Stimulated activated naive CD8-positive, alpha-beta T cell treated with anti-CD3 and anti-CD28 coated beads, Interleukin-15, Interleukin-2, amounts not matched to agents 100 ng/mL and 50 ng/mL, for 24 hours (primary cell): ENCODE measurements at regions not wholly inside any gene's neighbourhood (a gene's known extent, or its start where the extent isn't known, plus 50 kb on each side); places are given as distances from the start of the nearest gene placed in this dataset.

Source experiments
- H3K27ac Mint-ChIP-seq: one replicate; pipeline ENCODE4 v1.8.0; 2021; ENCODE audit warnings: mild to moderate bottlenecking, mixed read lengths
- H3K27me3 Mint-ChIP-seq: one replicate; pipeline ENCODE4 v1.8.0; 2021; ENCODE audit warnings: mixed read lengths
- H3K36me3 Mint-ChIP-seq: one replicate; pipeline ENCODE4 v1.8.0; 2021; ENCODE audit warnings: low read depth, mixed read lengths
- H3K4me1 Mint-ChIP-seq: one replicate; pipeline ENCODE4 v1.8.0; 2021; ENCODE audit warnings: low read depth, mixed read lengths
- H3K4me3 Mint-ChIP-seq: one replicate; pipeline ENCODE4 v1.8.0; 2021; ENCODE audit warnings: mild to moderate bottlenecking, mixed read lengths
- H3K9me3 Mint-ChIP-seq: one replicate; pipeline ENCODE4 v1.8.0; 2021; ENCODE audit warnings: mixed read lengths

GRCh38 chr22:19640306-19640705 lies 74.0 kb upstream of the SEPTIN5 start:
- Mint-ChIP-seq H3K36me3 (no peaks in the 10 kb centered on the region), H3K9me3 (no peaks in the 10 kb centered on the region), H3K27me3 (peaks cover 10% of the 10 kb centered on the region), H3K4me3 (no peak overlapping the region), H3K4me1 (no peaks in the 10 kb centered on the region), H3K27ac (no peak overlapping the region)

- Mint-ChIP-seq H3K4me3 (no peak overlapping the region), H3K36me3 (no peaks in the 10 kb centered on the region), H3K9me3 (no peaks in the 10 kb centered on the region), H3K27me3 (peaks cover 15% of the 10 kb centered on the region), H3K27ac (no peak overlapping the region), H3K4me1 (no peaks in the 10 kb centered on the region)
Measured at GRCh38 chr22:19641254-19641982, 72.9 kb upstream of the SEPTIN5 start.

- Mint-ChIP-seq H3K4me3 (no peak overlapping the region), H3K4me1 (no peaks in the 10 kb centered on the region), H3K36me3 (no peaks in the 10 kb centered on the region), H3K27ac (no peak overlapping the region), H3K27me3 (peaks cover 20% of the 10 kb centered on the region), H3K9me3 (peaks cover 5% of the 10 kb centered on the region)
Measured at GRCh38 chr22:19641983-19642451, 72.3 kb upstream of the SEPTIN5 start.

GRCh38 chr22:19643448-19644313 lies 70.6 kb upstream of the SEPTIN5 start:
- no peak overlapping the region for H3K4me3 Mint-ChIP-seq
- H3K36me3 Mint-ChIP-seq = peaks cover 8% of the 10 kb centered on the region
- H3K27me3 Mint-ChIP-seq = peaks cover 31% of the 10 kb centered on the region
- no peak overlapping the region for H3K27ac Mint-ChIP-seq
- peaks cover 15% of the 10 kb centered on the region for H3K9me3 Mint-ChIP-seq
- no peaks in the 10 kb centered on the region for H3K4me1 Mint-ChIP-seq

- Mint-ChIP-seq H3K4me3 (no peak overlapping the region), H3K9me3 (peaks cover 22% of the 10 kb centered on the region), H3K36me3 (peaks cover 8% of the 10 kb centered on the region), H3K4me1 (no peaks in the 10 kb centered on the region), H3K27me3 (peaks cover 38% of the 10 kb centered on the region), H3K27ac (no peak overlapping the region)
Measured at GRCh38 chr22:19644314-19645223, 69.7 kb upstream of the SEPTIN5 start.

- Mint-ChIP-seq H3K4me1 (no peaks in the 10 kb centered on the region), H3K27ac (no peak overlapping the region), H3K9me3 (peaks cover 22% of the 10 kb centered on the region), H3K27me3 (peaks cover 46% of the 10 kb centered on the region), H3K36me3 (peaks cover 8% of the 10 kb centered on the region), H3K4me3 (no peak overlapping the region)
Measured at GRCh38 chr22:19645391-19645790, 68.9 kb upstream of the SEPTIN5 start.

GRCh38 chr22:19645905-19646304 lies 68.4 kb upstream of the SEPTIN5 start:
- Mint-ChIP-seq H3K27ac (no peak overlapping the region), H3K9me3 (peaks cover 22% of the 10 kb centered on the region), H3K27me3 (peaks cover 44% of the 10 kb centered on the region), H3K4me3 (no peak overlapping the region), H3K36me3 (peaks cover 8% of the 10 kb centered on the region), H3K4me1 (no peaks in the 10 kb centered on the region)

GRCh38 chr22:19646383-19646782 lies 67.9 kb upstream of the SEPTIN5 start:
- peaks cover 46% of the 10 kb centered on the region for H3K27me3 Mint-ChIP-seq
- H3K9me3 Mint-ChIP-seq = peaks cover 22% of the 10 kb centered on the region
- peaks cover 8% of the 10 kb centered on the region for H3K36me3 Mint-ChIP-seq
- H3K4me3 Mint-ChIP-seq = no peak overlapping the region
- no peaks in the 10 kb centered on the region for H3K4me1 Mint-ChIP-seq
- H3K27ac Mint-ChIP-seq = no peak overlapping the region

- Mint-ChIP-seq H3K27ac (no peak overlapping the region), H3K4me3 (no peak overlapping the region), H3K27me3 (peaks cover 46% of the 10 kb centered on the region), H3K9me3 (peaks cover 22% of the 10 kb centered on the region), H3K4me1 (no peaks in the 10 kb centered on the region), H3K36me3 (peaks cover 8% of the 10 kb centered on the region)
Measured at GRCh38 chr22:19648419-19648929, 65.8 kb upstream of the SEPTIN5 start.

GRCh38 chr22:19652316-19652715 lies 62.0 kb upstream of the SEPTIN5 start:
- H3K27me3 Mint-ChIP-seq = peaks cover 28% of the 10 kb centered on the region
- H3K4me1 Mint-ChIP-seq = no peaks in the 10 kb centered on the region
- peaks cover 15% of the 10 kb centered on the region for H3K9me3 Mint-ChIP-seq
- H3K36me3 Mint-ChIP-seq = peaks cover 8% of the 10 kb centered on the region
- no peak overlapping the region for H3K27ac Mint-ChIP-seq
- no peak overlapping the region for H3K4me3 Mint-ChIP-seq

- Mint-ChIP-seq H3K27ac (no peak overlapping the region), H3K27me3 (peaks cover 14% of the 10 kb centered on the region), H3K4me3 (no peak overlapping the region), H3K4me1 (no peaks in the 10 kb centered on the region), H3K9me3 (peaks cover under 1% of the 10 kb centered on the region), H3K36me3 (no peaks in the 10 kb centered on the region)
Measured at GRCh38 chr22:19654338-19654987, 59.8 kb upstream of the SEPTIN5 start.

- peaks cover 4% of the 10 kb centered on the region for H3K27me3 Mint-ChIP-seq
- H3K4me1 Mint-ChIP-seq = no peaks in the 10 kb centered on the region
- no peak overlapping the region for H3K4me3 Mint-ChIP-seq
- H3K9me3 Mint-ChIP-seq = no peaks in the 10 kb centered on the region
- no peaks in the 10 kb centered on the region for H3K36me3 Mint-ChIP-seq
- no peak overlapping the region for H3K27ac Mint-ChIP-seq
Measured at GRCh38 chr22:19655399-19655798, 58.9 kb upstream of the SEPTIN5 start.

GRCh38 chr22:19656541-19657251 lies 57.6 kb upstream of the SEPTIN5 start:
- Mint-ChIP-seq H3K27me3 (no peaks in the 10 kb centered on the region), H3K27ac (no peak overlapping the region), H3K9me3 (no peaks in the 10 kb centered on the region), H3K4me1 (no peaks in the 10 kb centered on the region), H3K4me3 (no peak overlapping the region), H3K36me3 (no peaks in the 10 kb centered on the region)
